Muscle layer of colon (tissue), 2 donors: ENCODE measurements at regions not wholly inside any gene's neighbourhood (a gene's known extent, or its start where the extent isn't known, plus 50 kb on each side); places are given as distances from the start of the nearest gene placed in this dataset.
"Not testable (repeated sequence)": the region's sequence is repeated elsewhere in the genome, so short reads cannot be mapped to it uniquely, and the experiment has no call there.

ENCODE experiments used
- H3K27ac ChIP-seq: one replicate; pipeline ENCODE4 v1.7.0; 2013; ENCODE audit warnings: low read depth, mild to moderate bottlenecking, low read length, moderate library complexity
- H3K27me3 ChIP-seq, 2 donors: one replicate each; pipeline ENCODE4 v1.7.0; 2013; ENCODE audit warnings: low read length in 2 of 2, mild to moderate bottlenecking in 2 of 2; ENCODE audit not compliant: insufficient read depth in 2 of 2, control insufficient read depth in 1 of 2
- H3K36me3 ChIP-seq: one replicate; pipeline ENCODE4 v1.7.0; 2013; ENCODE audit warnings: mild to moderate bottlenecking, low read length; ENCODE audit not compliant: insufficient read depth
- H3K4me1 ChIP-seq: one replicate; pipeline ENCODE4 v1.7.0; 2013; ENCODE audit warnings: mild to moderate bottlenecking, low read length; ENCODE audit not compliant: insufficient read depth
- H3K4me3 ChIP-seq, 2 donors: one replicate each; pipeline ENCODE4 v1.7.0; 2013; ENCODE audit warnings: low read length in 2 of 2, low read depth in 1 of 2, mild to moderate bottlenecking in 1 of 2, moderate library complexity in 1 of 2
- H3K9ac ChIP-seq: one replicate; pipeline ENCODE4 v1.7.0; 2013; ENCODE audit warnings: low read length
- H3K9me3 ChIP-seq: one replicate; pipeline ENCODE4 v1.7.0; 2013; ENCODE audit warnings: mild to moderate bottlenecking, low read length
- donor health status: abdominal sarcoma.
- donor health status: Adenocarcinoma of cecum.

GRCh38 chr14:48250575-48250974, 575.2 kb upstream of the MDGA2 start:
- Histone ChIP-seq H3K27me3 (no peaks in the 10 kb centered on the region), H3K9ac (no peak overlapping the region), H3K4me1 (no peaks in the 10 kb centered on the region), H3K36me3 (no peaks in the 10 kb centered on the region), H3K27ac (no peak overlapping the region), H3K4me3 (no peak overlapping the region), H3K9me3 (no peaks in the 10 kb centered on the region)

- no peak overlapping the region for H3K4me3 ChIP-seq
- H3K9ac ChIP-seq, result no peak overlapping the region
- no peaks in the 10 kb centered on the region for H3K9me3 ChIP-seq
- no peaks in the 10 kb centered on the region for H3K4me1 ChIP-seq
- H3K27me3 ChIP-seq, result no peaks in the 10 kb centered on the region
- H3K36me3 ChIP-seq, result no peaks in the 10 kb centered on the region
- H3K27ac ChIP-seq, result no peak overlapping the region
Observed at GRCh38 chr14:48247977-48248376, 572.6 kb upstream of the MDGA2 start.

- Histone ChIP-seq H3K36me3 (no peaks in the 10 kb centered on the region), H3K27ac (no peak overlapping the region), H3K4me3 (no peak overlapping the region), H3K4me1 (no peaks in the 10 kb centered on the region), H3K9me3 (no peaks in the 10 kb centered on the region), H3K9ac (no peak overlapping the region), H3K27me3 (no peaks in the 10 kb centered on the region)
Observed at GRCh38 chr14:48243900-48244299, 568.5 kb upstream of the MDGA2 start.

GRCh38 chr14:48229091-48229490, 553.7 kb upstream of the MDGA2 start:
- Histone ChIP-seq H3K36me3 (no peaks in the 10 kb centered on the region), H3K27me3 (no peaks in the 10 kb centered on the region), H3K9me3 (no peaks in the 10 kb centered on the region), H3K27ac (no peak overlapping the region), H3K4me3 (no peak overlapping the region), H3K9ac (no peak overlapping the region), H3K4me1 (no peaks in the 10 kb centered on the region)

GRCh38 chr14:48193893-48194292, 518.5 kb upstream of the MDGA2 start:
- Histone ChIP-seq H3K9me3 (no peaks in the 10 kb centered on the region), H3K4me3 (no peak overlapping the region), H3K27me3 (no peaks in the 10 kb centered on the region), H3K27ac (no peak overlapping the region), H3K9ac (no peak overlapping the region), H3K36me3 (no peaks in the 10 kb centered on the region), H3K4me1 (no peaks in the 10 kb centered on the region)

- H3K4me3 ChIP-seq, H3K27me3 ChIP-seq, H3K27ac ChIP-seq, H3K9me3 ChIP-seq, H3K36me3 ChIP-seq, H3K9ac ChIP-seq, H3K4me1 ChIP-seq: not testable (repeated sequence)
Observed at GRCh38 chr14:48149624-48150023, 474.2 kb upstream of the MDGA2 start.

- H3K4me3 ChIP-seq, result no peak overlapping the region
- no peaks in the 10 kb centered on the region for H3K9me3 ChIP-seq
- H3K9ac ChIP-seq, result no peak overlapping the region
- H3K36me3 ChIP-seq, result no peaks in the 10 kb centered on the region
- no peaks in the 10 kb centered on the region for H3K27me3 ChIP-seq
- H3K4me1 ChIP-seq, result no peaks in the 10 kb centered on the region
- no peak overlapping the region for H3K27ac ChIP-seq
Observed at GRCh38 chr14:48140804-48141203, 465.4 kb upstream of the MDGA2 start.

- Histone ChIP-seq H3K27me3 (no peaks in the 10 kb centered on the region), H3K9ac (no peak overlapping the region), H3K9me3 (no peaks in the 10 kb centered on the region), H3K4me3 (no peak overlapping the region), H3K4me1 (no peaks in the 10 kb centered on the region), H3K27ac (no peak overlapping the region), H3K36me3 (no peaks in the 10 kb centered on the region)
Observed at GRCh38 chr14:48129472-48129871, 454.1 kb upstream of the MDGA2 start.

- no peaks in the 10 kb centered on the region for H3K4me1 ChIP-seq
- H3K4me3 ChIP-seq, result no peak overlapping the region
- no peaks in the 10 kb centered on the region for H3K27me3 ChIP-seq
- H3K9ac ChIP-seq, result no peak overlapping the region
- H3K27ac ChIP-seq, result no peak overlapping the region
- no peaks in the 10 kb centered on the region for H3K36me3 ChIP-seq
- no peaks in the 10 kb centered on the region for H3K9me3 ChIP-seq
Observed at GRCh38 chr14:48127674-48128073, 452.3 kb upstream of the MDGA2 start.

GRCh38 chr14:48125654-48126053, 450.2 kb upstream of the MDGA2 start:
- H3K9me3 ChIP-seq, result no peaks in the 10 kb centered on the region
- no peaks in the 10 kb centered on the region for H3K27me3 ChIP-seq
- no peak overlapping the region for H3K9ac ChIP-seq
- no peaks in the 10 kb centered on the region for H3K4me1 ChIP-seq
- no peaks in the 10 kb centered on the region for H3K36me3 ChIP-seq
- no peak overlapping the region for H3K4me3 ChIP-seq
- H3K27ac ChIP-seq, result no peak overlapping the region

- H3K4me3 ChIP-seq, result no peak overlapping the region
- H3K9ac ChIP-seq, result no peak overlapping the region
- no peaks in the 10 kb centered on the region for H3K27me3 ChIP-seq
- H3K36me3 ChIP-seq, result no peaks in the 10 kb centered on the region
- H3K9me3 ChIP-seq, result no peaks in the 10 kb centered on the region
- H3K27ac ChIP-seq, result no peak overlapping the region
- no peaks in the 10 kb centered on the region for H3K4me1 ChIP-seq
Observed at GRCh38 chr14:48113713-48114112, 438.3 kb upstream of the MDGA2 start.

GRCh38 chr14:48111151-48111550, 435.7 kb upstream of the MDGA2 start:
- H3K36me3 ChIP-seq, result no peaks in the 10 kb centered on the region
- no peak overlapping the region for H3K4me3 ChIP-seq
- H3K27ac ChIP-seq, result no peak overlapping the region
- H3K27me3 ChIP-seq, result no peaks in the 10 kb centered on the region
- H3K9ac ChIP-seq, result no peak overlapping the region
- no peaks in the 10 kb centered on the region for H3K9me3 ChIP-seq
- H3K4me1 ChIP-seq, result no peaks in the 10 kb centered on the region
